ENCODE measurements at regions not wholly inside any gene's neighbourhood (a gene's known extent, or its start where the extent isn't known, plus 50 kb on each side); places are given as distances from the start of the nearest gene placed in this dataset.

GRCh38 chr2:38434595-38434994 is 57.5 kb upstream of the ATL2 start:
- H3K4me2 ChIP-seq (ENCODE audit: low read length) = no peak overlapping the region
- TF ChIP-seq CTCF (IDR thresholded peaks at IDR 0.05) = no peak
- H3K27me3 ChIP-seq (ENCODE audit: control insufficient read depth, insufficient read depth, low read length) = no peaks in the 10 kb centered on the region
- H3K9me3 ChIP-seq (ENCODE audit: control insufficient read depth, low read length) = no peaks in the 10 kb centered on the region
- H3K9ac ChIP-seq = no peak overlapping the region
- no peaks in the 10 kb centered on the region for H3K79me2 ChIP-seq
- no peak overlapping the region for H3K4me3 ChIP-seq (ENCODE audit: low read depth, low read length)
- no peak overlapping the region for H3K27ac ChIP-seq
- no peak overlapping the region for H2AFZ ChIP-seq
- H3K36me3 ChIP-seq (ENCODE audit: control insufficient read depth, insufficient read depth, low read length) = no peaks in the 10 kb centered on the region
- H3K4me1 ChIP-seq = peaks cover 12% of the 10 kb centered on the region

GRCh38 chr2:38433607-38433975 is 56.5 kb upstream of the ATL2 start:
- no peaks in the 10 kb centered on the region for H3K9me3 ChIP-seq (ENCODE audit: control insufficient read depth, low read length)
- H3K4me2 ChIP-seq (ENCODE audit: low read length) = no peak overlapping the region
- H3K36me3 ChIP-seq (ENCODE audit: control insufficient read depth, insufficient read depth, low read length) = no peaks in the 10 kb centered on the region
- no peak overlapping the region for H3K27ac ChIP-seq
- H3K4me1 ChIP-seq = peaks cover 12% of the 10 kb centered on the region
- H3K9ac ChIP-seq = no peak overlapping the region
- H2AFZ ChIP-seq = no peak overlapping the region
- no peak overlapping the region for H3K4me3 ChIP-seq (ENCODE audit: low read depth, low read length)
- H3K79me2 ChIP-seq = no peaks in the 10 kb centered on the region
- TF ChIP-seq CTCF (IDR thresholded peaks at IDR 0.05) = no peak
- no peaks in the 10 kb centered on the region for H3K27me3 ChIP-seq (ENCODE audit: control insufficient read depth, insufficient read depth, low read length)

- Histone ChIP-seq H3K4me1 (peaks cover 12% of the 10 kb centered on the region), H3K9ac (no peak overlapping the region), H3K27ac (no peak overlapping the region), H2AFZ (peak overlapping the region; percentile 68), H3K4me2 (ENCODE audit: low read length) (no peak overlapping the region), H3K9me3 (ENCODE audit: control insufficient read depth, low read length) (no peaks in the 10 kb centered on the region), H3K4me3 (ENCODE audit: low read depth, low read length) (no peak overlapping the region), H3K27me3 (ENCODE audit: control insufficient read depth, insufficient read depth, low read length) (no peaks in the 10 kb centered on the region), H3K79me2 (no peaks in the 10 kb centered on the region), H3K36me3 (ENCODE audit: control insufficient read depth, insufficient read depth, low read length) (no peaks in the 10 kb centered on the region)
- no peak for TF ChIP-seq CTCF (IDR thresholded peaks at IDR 0.05)
These were observed 55.9 kb upstream of the ATL2 start for GRCh38 chr2:38432820-38433606.

- Histone ChIP-seq H3K4me2 (ENCODE audit: low read length) (no peak overlapping the region), H3K9me3 (ENCODE audit: control insufficient read depth, low read length) (no peaks in the 10 kb centered on the region), H2AFZ (no peak overlapping the region), H3K27ac (no peak overlapping the region), H3K9ac (no peak overlapping the region), H3K4me3 (ENCODE audit: low read depth, low read length) (no peak overlapping the region), H3K79me2 (no peaks in the 10 kb centered on the region), H3K36me3 (ENCODE audit: control insufficient read depth, insufficient read depth, low read length) (no peaks in the 10 kb centered on the region), H3K27me3 (ENCODE audit: control insufficient read depth, insufficient read depth, low read length) (no peaks in the 10 kb centered on the region), H3K4me1 (peaks cover 12% of the 10 kb centered on the region)
- no peak for TF ChIP-seq CTCF (IDR thresholded peaks at IDR 0.05)
These were observed 53.6 kb upstream of the ATL2 start for GRCh38 chr2:38430597-38431207.

- H3K4me2 ChIP-seq (ENCODE audit: low read length) = no peak overlapping the region
- no peaks in the 10 kb centered on the region for H3K9me3 ChIP-seq (ENCODE audit: control insufficient read depth, low read length)
- H3K36me3 ChIP-seq (ENCODE audit: control insufficient read depth, insufficient read depth, low read length) = no peaks in the 10 kb centered on the region
- no peak overlapping the region for H3K9ac ChIP-seq
- no peaks in the 10 kb centered on the region for H3K79me2 ChIP-seq
- H3K27ac ChIP-seq = no peak overlapping the region
- H3K4me1 ChIP-seq = peaks cover 12% of the 10 kb centered on the region
- TF ChIP-seq CTCF (IDR thresholded peaks at IDR 0.05) = no peak
- H3K4me3 ChIP-seq (ENCODE audit: low read depth, low read length) = no peak overlapping the region
- no peaks in the 10 kb centered on the region for H3K27me3 ChIP-seq (ENCODE audit: control insufficient read depth, insufficient read depth, low read length)
- H2AFZ ChIP-seq = no peak overlapping the region
These were observed 53.1 kb upstream of the ATL2 start for GRCh38 chr2:38430196-38430595.

Measured in parathyroid adenoma (tissue), 2 donors.